ENCODE measurements at regions not wholly inside any gene's neighbourhood (a gene's known extent, or its start where the extent isn't known, plus 50 kb on each side); places are given as distances from the start of the nearest gene placed in this dataset.

DNA sequence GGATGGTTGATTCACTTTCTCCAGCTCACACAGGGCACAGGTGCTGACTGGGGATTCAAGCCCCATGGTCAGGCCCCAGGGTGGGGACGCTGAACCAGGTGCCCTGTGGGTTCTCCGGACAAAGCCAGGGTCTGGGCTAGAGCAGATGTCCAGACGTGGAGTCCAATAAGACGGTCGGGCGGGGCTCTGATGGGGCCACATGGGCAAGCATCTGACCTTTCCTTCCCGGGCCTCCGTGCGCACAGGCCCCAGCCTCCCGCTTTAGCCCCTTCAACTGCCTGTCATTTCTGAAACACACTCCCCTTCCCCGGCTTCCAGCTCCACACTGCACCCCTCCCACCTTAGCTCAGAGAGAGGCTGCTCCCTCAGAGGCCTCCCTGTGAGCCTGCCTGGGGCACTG is 153.0 kb upstream of the PPP2R2D start:
- TF ChIP-seq CTCF (IDR thresholded peaks at IDR 0.05; ENCODE audit: insufficient read depth, low read depth, low read length) = no peak
- DNase-seq (ENCODE audit: low read depth) = no peak
- H3K4me3 ChIP-seq (ENCODE audit: low read depth, low read length) = no peak overlapping the region

DNA sequence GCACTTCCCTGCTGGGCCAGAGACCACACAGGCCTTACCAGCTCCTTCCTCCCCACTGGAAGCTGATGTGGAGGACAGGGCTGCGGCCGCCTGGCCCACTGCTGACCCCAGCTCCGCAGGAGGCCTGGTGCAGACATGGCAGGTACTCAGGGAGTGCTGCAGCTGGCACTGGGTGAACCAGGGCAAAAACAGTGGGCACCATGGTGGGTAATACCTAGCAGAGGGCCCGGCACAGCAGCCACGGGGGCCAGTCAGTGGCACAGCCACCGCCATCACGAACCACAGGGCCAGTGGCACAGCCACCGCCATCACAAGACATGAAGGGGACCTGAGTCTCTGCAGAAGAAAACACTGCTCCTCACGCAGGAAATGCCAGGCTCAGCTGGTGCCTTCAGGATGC is 152.6 kb upstream of the PPP2R2D start:
- no peak for TF ChIP-seq CTCF (IDR thresholded peaks at IDR 0.05; ENCODE audit: insufficient read depth, low read depth, low read length)
- no peak overlapping the region for H3K4me3 ChIP-seq (ENCODE audit: low read depth, low read length)
- no peak for DNase-seq (ENCODE audit: low read depth)

- DNase-seq (ENCODE audit: low read depth) = no peak
- no peak overlapping the region for H3K4me3 ChIP-seq (ENCODE audit: low read depth, low read length)
- no peak for TF ChIP-seq CTCF (IDR thresholded peaks at IDR 0.05; ENCODE audit: insufficient read depth, low read depth, low read length)
Measured at GRCh38 chr10:131748831-131749766, 151.7 kb upstream of the PPP2R2D start.

DNA sequence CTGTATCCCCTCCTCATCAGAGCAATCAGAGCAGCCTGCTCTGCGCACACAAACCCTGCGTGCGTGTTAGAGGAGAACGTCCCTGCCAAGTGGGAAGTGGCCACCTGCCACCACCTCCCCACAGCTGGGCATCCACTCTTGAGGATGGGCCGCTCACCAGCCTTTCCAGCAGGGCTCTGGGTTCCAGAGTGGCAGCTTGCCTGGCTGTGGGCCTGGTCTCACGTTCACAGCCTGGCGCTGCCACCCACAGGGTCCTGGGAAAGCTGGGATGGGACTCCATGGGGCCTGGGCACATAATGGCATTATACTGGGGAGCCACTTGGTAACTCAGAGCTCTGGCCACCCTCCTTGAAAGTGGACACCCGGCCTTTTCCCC is 151.1 kb upstream of the PPP2R2D start:
- TF ChIP-seq CTCF (IDR thresholded peaks at IDR 0.05; ENCODE audit: insufficient read depth, low read depth, low read length) = no peak
- H3K4me3 ChIP-seq (ENCODE audit: low read depth, low read length) = no peak overlapping the region
- no peak for DNase-seq (ENCODE audit: low read depth)

DNA sequence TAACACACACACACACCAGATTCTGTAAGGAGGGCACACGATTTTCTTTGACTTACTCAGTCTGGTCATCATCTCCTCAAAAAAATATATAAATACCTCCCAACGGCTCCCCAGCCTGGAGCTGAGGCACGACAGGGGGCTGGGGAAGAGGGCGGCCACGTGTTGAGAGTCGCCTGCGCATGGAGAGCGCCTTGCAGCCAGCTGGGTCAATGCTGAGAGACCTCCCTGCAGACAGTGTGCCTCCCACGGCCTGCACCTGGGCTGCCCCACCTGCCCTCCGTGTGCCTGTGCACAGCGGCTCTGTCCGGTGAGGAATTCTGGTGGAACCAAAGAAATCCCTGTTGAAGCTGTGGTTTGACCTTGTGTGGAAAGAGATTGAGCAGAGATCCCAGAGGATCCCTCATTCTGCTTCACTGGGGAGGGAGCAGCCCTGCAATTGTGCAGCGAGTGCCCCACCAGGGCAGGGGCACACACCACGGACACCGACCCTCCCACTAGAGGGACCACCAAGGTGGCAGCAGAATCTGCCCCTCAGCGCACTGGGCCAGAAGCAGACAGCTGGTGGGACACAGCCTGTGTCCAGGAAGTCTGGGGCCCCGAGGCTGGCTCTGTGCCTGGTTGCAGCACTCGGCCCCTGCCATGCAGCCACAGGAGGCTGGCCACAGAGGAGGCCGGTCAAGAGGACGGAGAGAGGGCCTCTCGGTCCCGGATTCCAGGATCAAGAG is 150.5 kb upstream of the PPP2R2D start:
- H3K4me3 ChIP-seq (ENCODE audit: low read depth, low read length) = no peak overlapping the region
- TF ChIP-seq CTCF (IDR thresholded peaks at IDR 0.05; ENCODE audit: insufficient read depth, low read depth, low read length) = no peak
- no peak for DNase-seq (ENCODE audit: low read depth)

- no peak for TF ChIP-seq CTCF (IDR thresholded peaks at IDR 0.05; ENCODE audit: insufficient read depth, low read depth, low read length)
- H3K4me3 ChIP-seq (ENCODE audit: low read depth, low read length) = no peak overlapping the region
- no peak for DNase-seq (ENCODE audit: low read depth)
Measured at GRCh38 chr10:131750973-131751826, 149.6 kb upstream of the PPP2R2D start.

All from fibroblast of villous mesenchyme (primary cell).